ENCODE measurements at regions not wholly inside any gene's neighbourhood (a gene's known extent, or its start where the extent isn't known, plus 50 kb on each side); places are given as distances from the start of the nearest gene placed in this dataset.

GRCh38 chr6:126764671-126765070 lies 353.8 kb upstream of the RSPO3 start:
- Histone ChIP-seq H3K27me3 (ENCODE audit: insufficient read depth, low read length) (peaks cover 40% of the 10 kb centered on the region; the same call in 1 of the 2 replicates), H3K4me2 (ENCODE audit: low read length) (no peak overlapping the region), H3K36me3 (ENCODE audit: control insufficient read depth in 1 of 2, insufficient read depth in 2 of 2, low read length in 2 of 2) (no peaks in the 10 kb centered on the region), H2AFZ (ENCODE audit: low read depth, low read length, poor library complexity, severe bottlenecking) (no peak overlapping the region), H3K9me2 (ENCODE audit: insufficient read depth) (no peaks in the 10 kb centered on the region), H3K4me3 (replicated peaks in 1 of 2; ENCODE audit: low read depth in 1 of 2, low read length in 2 of 2) (no peak overlapping the region), H3K9ac (ENCODE audit: low read length) (no peak overlapping the region), H3K4me1 (ENCODE audit: control insufficient read depth in 1 of 2, insufficient read depth in 2 of 2, low read length in 2 of 2) (no peaks in the 10 kb centered on the region), H3K79me2 (ENCODE audit: insufficient read depth, low read length) (no peaks in the 10 kb centered on the region), H3K27ac (ENCODE audit: low read depth, low read length) (no peak overlapping the region), H4K20me1 (ENCODE audit: insufficient read depth) (no peaks in the 10 kb centered on the region), H3K9me3 (ENCODE audit: control insufficient read depth in 1 of 2, insufficient read depth in 1 of 2, low read depth in 1 of 2, low read length in 2 of 2) (no peaks in the 10 kb centered on the region)
- POLR2A ChIA-PET: no interaction called here
- ATAC-seq (no peak), DNase-seq (ENCODE audit: low read depth, low spot score) (no peak)
- RAD21 ChIA-PET (ENCODE audit: low non-redundant PET in 1 of 2, low total read pairs in 2 of 2, uncharacterized antibody in 2 of 2, unreplicated experiment in 2 of 2): no interaction called here
- intact Hi-C loops (cut with micrococcal nuclease): no loop called here
- no TSS peak for BruUV-seq (replicated peaks)
- TF ChIP-seq SIN3A (IDR thresholded peaks at IDR 0.05; ENCODE audit: low read depth): no peak
- TF ChIP-seq YY1 (IDR thresholded peaks at IDR 0.05; ENCODE audit: extremely low read depth, insufficient replicate concordance, low read depth, low read length): no peak
- TF ChIP-seq POLR2AphosphoS5 (IDR thresholded peaks at IDR 0.05; ENCODE audit: low read depth, low read length): no peak
- no peak for TF ChIP-seq CBX3 (IDR thresholded peaks at IDR 0.05; ENCODE audit: low read depth)
- no peak for TF ChIP-seq SRF (IDR thresholded peaks at IDR 0.05; ENCODE audit: low read depth)
- no peak for TF ChIP-seq ZBTB33 (IDR thresholded peaks at IDR 0.05; ENCODE audit: extremely low read depth, insufficient replicate concordance, low read length)
- no peak for TF ChIP-seq RAD21 (IDR thresholded peaks at IDR 0.05; ENCODE audit: low read depth)
- TF ChIP-seq MAX (IDR thresholded peaks at IDR 0.05): no peak
- no peak for TF ChIP-seq EZH2phosphoT487 (IDR thresholded peaks at IDR 0.05; ENCODE audit: borderline replicate concordance)
- no peak for TF ChIP-seq REST (IDR thresholded peaks at IDR 0.05; ENCODE audit: low read depth)
- no peak for TF ChIP-seq CTCF (IDR thresholded peaks at IDR 0.05 in 2 of 3, conservative IDR thresholded peaks at IDR 0.05 in 1 of 3; ENCODE audit: borderline replicate concordance in 1 of 3, insufficient read depth in 1 of 3, low read depth in 2 of 3, low read length in 2 of 3)
- TF ChIP-seq POLR2A (IDR thresholded peaks at IDR 0.05; ENCODE audit: borderline replicate concordance, extremely low read depth, insufficient read depth, insufficient read length): no peak
- no peak for TF ChIP-seq ZFX (IDR thresholded peaks at IDR 0.05)
- no peak for TF ChIP-seq TCF7L2 (IDR thresholded peaks at IDR 0.05; ENCODE audit: borderline replicate concordance, extremely low read depth, insufficient read depth, insufficient read length)
- TF ChIP-seq FOSL1 (IDR thresholded peaks at IDR 0.05; ENCODE audit: low read depth): no peak
- TF ChIP-seq ZNF274 (IDR thresholded peaks at IDR 0.05; ENCODE audit: low read depth, low read length): no peak
- CTCF ChIA-PET: no interaction called here
